GM12865 (cell line): ENCODE measurements at regions not wholly inside any gene's neighbourhood (a gene's known extent, or its start where the extent isn't known, plus 50 kb on each side); places are given as distances from the start of the nearest gene placed in this dataset.

Source experiments
- DNase-seq: peaks from one replicate; pipeline ENCODE4 v3.0.0; 2010; ENCODE audit warnings: low read depth
- H3K4me3 ChIP-seq: 2 replicates; pipeline ENCODE4 v1.5.1; 2011; ENCODE audit warnings: mild to moderate bottlenecking, low read depth, low read length, control low read depth
- TF ChIP-seq, protein P1 (sequence below): IDR thresholded peaks from 2 replicates; pipeline ENCODE4 v1.5.1; 2011; ENCODE audit warnings: low read length, control low read depth, low read depth, inconsistent platforms; ENCODE audit not compliant: insufficient read depth; ENCODE audit errors: missing control alignments

- TF ChIP-seq, protein P1, sequence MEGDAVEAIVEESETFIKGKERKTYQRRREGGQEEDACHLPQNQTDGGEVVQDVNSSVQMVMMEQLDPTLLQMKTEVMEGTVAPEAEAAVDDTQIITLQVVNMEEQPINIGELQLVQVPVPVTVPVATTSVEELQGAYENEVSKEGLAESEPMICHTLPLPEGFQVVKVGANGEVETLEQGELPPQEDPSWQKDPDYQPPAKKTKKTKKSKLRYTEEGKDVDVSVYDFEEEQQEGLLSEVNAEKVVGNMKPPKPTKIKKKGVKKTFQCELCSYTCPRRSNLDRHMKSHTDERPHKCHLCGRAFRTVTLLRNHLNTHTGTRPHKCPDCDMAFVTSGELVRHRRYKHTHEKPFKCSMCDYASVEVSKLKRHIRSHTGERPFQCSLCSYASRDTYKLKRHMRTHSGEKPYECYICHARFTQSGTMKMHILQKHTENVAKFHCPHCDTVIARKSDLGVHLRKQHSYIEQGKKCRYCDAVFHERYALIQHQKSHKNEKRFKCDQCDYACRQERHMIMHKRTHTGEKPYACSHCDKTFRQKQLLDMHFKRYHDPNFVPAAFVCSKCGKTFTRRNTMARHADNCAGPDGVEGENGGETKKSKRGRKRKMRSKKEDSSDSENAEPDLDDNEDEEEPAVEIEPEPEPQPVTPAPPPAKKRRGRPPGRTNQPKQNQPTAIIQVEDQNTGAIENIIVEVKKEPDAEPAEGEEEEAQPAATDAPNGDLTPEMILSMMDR: no peak
- no peak overlapping the region for H3K4me3 ChIP-seq
- no peak for DNase-seq
These were observed 89.5 kb upstream of the VEGFC start for GRCh38 chr4:176882206-176882605.

GRCh38 chr4:176883108-176883550 lies 90.4 kb upstream of the VEGFC start:
- DNase-seq: no peak
- no peak overlapping the region for H3K4me3 ChIP-seq
- TF ChIP-seq, protein P1: no peak

- TF ChIP-seq, protein P1: no peak
- no peak overlapping the region for H3K4me3 ChIP-seq
- no peak for DNase-seq
These were observed 91.1 kb upstream of the VEGFC start for GRCh38 chr4:176883681-176884418.

DNA sequence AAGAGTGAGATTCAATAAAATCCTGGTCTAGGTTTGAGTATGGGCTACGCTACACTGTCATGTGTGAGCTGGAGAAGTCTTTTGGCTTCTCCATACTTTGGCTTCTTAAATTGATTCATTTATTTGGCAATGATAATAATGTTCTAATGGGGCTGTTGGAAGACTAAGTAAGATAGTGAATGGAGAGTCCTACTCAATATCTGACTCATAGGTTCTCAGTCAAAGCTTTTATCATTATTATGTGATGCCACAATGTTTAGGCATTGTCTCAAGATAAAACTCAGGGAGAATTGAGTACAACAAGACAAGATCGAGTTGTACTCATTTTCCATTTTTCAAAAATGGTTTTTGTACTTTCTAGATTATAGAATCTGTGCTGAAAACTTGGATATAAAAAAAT lies 92.5 kb upstream of the VEGFC start:
- no peak overlapping the region for H3K4me3 ChIP-seq
- DNase-seq: no peak
- TF ChIP-seq, protein P1: no peak

DNA sequence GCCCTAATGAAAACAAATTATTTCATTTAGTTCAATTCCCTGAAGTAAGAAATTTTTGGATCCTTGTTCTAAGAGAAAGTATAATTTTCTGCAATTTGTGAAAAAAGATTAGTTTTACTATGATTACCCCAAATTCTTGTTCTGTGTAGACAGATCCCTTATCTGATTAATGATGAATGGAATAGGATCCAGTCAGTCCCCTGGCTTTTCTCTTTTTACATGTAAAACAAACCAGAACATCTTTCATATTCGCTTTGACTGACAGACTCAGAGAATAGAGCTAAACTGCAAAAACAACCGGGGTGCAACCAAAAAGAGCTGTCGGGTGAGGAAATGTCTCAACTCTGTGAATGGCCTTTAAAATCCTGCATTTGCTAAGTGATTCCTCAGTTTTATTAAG lies 93.4 kb upstream of the VEGFC start:
- TF ChIP-seq, protein P1: no peak

GRCh38 chr4:176889776-176890175 lies 97.1 kb upstream of the VEGFC start:
- TF ChIP-seq, protein P1: no peak
- no peak for DNase-seq

More for the DNA sequence above, 93.4 kb upstream of the VEGFC start:
- no peak overlapping the region for H3K4me3 ChIP-seq
- DNase-seq: no peak

GRCh38 chr4:176894498-176894897 lies 101.8 kb upstream of the VEGFC start:
- TF ChIP-seq, protein P1: no peak
- DNase-seq: no peak
- no peak overlapping the region for H3K4me3 ChIP-seq

More at GRCh38 chr4:176889776-176890175, 97.1 kb upstream of the VEGFC start:
- H3K4me3 ChIP-seq: no peak overlapping the region
